ENCODE measurements at regions not wholly inside any gene's neighbourhood (a gene's known extent, or its start where the extent isn't known, plus 50 kb on each side); places are given as distances from the start of the nearest gene placed in this dataset.

DNA sequence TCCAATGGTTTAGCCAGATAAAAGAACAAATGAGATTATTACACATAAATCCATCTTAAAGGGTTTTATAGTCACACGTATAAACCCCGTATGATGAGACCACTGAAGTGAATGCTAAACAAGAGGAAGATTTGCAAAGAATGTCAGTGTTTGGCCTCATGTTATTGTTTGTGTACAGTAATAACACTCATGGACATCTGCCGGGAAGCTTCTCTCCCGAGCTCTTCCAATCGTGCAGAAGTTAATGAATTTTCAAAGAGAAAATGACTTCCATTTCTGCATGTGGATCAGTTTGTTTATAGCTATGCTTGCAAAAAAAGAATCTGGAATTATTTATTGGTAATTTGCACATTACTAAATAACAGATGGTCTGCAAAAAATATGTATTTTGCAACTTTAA is 88.5 kb upstream of the APCDD1 start:
- H3K27me3 ChIP-seq (ENCODE audit: control insufficient read depth, insufficient read depth, low read length) = no peaks in the 10 kb centered on the region
- H3K36me3 ChIP-seq (ENCODE audit: control insufficient read depth, low read depth, low read length) = no peaks in the 10 kb centered on the region
- no peak overlapping the region for H3K27ac ChIP-seq (ENCODE audit: low read length)
- H3K9me3 ChIP-seq (ENCODE audit: control insufficient read depth, low read depth, low read length) = no peaks in the 10 kb centered on the region
- H3K4me1 ChIP-seq (ENCODE audit: control insufficient read depth, low read depth, low read length) = peaks cover 3% of the 10 kb centered on the region
- no peak overlapping the region for H3K9ac ChIP-seq (ENCODE audit: low read length)
- H3K4me3 ChIP-seq (ENCODE audit: low read length) = no peak overlapping the region

DNA sequence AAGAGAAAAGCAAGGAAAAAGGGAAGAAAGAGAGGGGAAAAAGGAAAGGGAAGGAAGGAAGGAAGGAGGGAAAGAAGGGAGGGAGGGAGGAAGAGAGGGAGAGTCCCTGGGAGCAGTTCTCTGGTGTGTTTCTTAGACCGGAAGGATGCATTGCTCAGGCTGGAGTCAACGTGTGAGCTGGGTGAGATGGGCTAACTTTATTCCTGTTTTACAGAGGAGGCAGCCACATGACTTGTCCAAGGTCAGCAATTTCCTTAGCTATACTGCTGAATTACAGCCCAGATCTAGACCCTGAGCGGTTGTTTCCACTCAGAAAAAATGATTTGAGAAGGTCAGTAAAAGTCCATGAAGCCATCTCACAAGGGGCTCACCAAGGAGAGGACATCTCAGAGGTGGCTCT is 86.6 kb upstream of the APCDD1 start:
- Histone ChIP-seq H3K27me3 (ENCODE audit: control insufficient read depth, insufficient read depth, low read length) (no peaks in the 10 kb centered on the region), H3K27ac (ENCODE audit: low read length) (no peak overlapping the region), H3K4me3 (ENCODE audit: low read length) (no peak overlapping the region)

DNA sequence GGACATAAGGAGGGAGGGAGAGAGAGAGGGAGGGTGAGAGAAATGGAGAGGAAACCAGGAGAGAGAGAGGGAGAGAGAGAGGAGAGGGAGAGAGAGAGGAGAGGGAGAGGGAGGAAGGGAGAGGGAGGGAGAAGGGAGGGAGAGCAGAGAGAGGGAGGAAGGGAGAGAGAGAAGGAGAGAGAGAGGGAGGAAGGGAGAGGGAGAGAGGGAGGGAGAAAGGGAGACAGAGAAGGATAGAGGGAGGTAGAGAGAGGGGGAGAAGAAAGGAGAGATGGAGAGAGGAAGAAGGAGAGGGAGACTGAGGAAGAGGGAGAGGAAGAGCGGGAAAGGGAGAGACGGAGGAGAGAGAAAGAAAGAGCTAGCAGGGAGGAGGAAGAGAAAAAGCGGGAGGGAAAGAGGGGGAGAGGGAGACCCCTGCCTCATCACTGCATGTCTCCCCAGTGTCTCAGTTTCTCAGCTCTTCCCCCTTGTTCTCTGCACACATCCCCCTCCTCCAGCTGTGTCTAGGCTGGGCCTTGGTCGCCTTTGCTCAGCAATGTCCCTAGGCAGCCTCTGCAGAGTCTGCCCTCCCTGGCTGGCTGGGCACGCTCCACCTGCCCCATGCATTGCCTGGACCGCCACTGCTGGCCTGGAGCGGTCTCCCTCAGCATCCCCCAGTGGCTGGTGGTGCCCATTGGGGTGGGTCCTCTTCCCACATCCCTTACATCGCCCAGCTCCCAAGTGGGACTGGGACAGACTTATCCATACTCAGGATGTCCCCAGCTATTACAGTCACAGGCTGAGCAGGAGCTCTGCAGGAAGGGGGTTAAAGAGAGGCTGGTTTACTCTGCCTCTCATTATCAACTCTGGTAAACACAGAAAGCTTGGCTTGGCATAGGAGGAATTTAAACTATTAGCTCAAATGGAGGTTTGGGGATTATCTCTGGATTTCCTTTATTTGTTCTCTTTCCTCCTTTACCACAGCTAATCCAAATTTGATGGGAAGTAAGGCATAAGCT is 85.7 kb upstream of the APCDD1 start:
- H3K36me3 ChIP-seq (ENCODE audit: control insufficient read depth, low read depth, low read length) = no peaks in the 10 kb centered on the region
- peaks cover 10% of the 10 kb centered on the region for H3K4me1 ChIP-seq (ENCODE audit: control insufficient read depth, low read depth, low read length)
- no peak overlapping the region for H3K9ac ChIP-seq (ENCODE audit: low read length)
- H3K9me3 ChIP-seq (ENCODE audit: control insufficient read depth, low read depth, low read length) = no peaks in the 10 kb centered on the region
- no peak overlapping the region for H3K27ac ChIP-seq (ENCODE audit: low read length)
- H3K4me3 ChIP-seq (ENCODE audit: low read length) = no peak overlapping the region
- H3K27me3 ChIP-seq (ENCODE audit: control insufficient read depth, insufficient read depth, low read length) = no peaks in the 10 kb centered on the region

More for the DNA sequence above, 86.6 kb upstream of the APCDD1 start:
- Histone ChIP-seq H3K4me1 (ENCODE audit: control insufficient read depth, low read depth, low read length) (peaks cover 10% of the 10 kb centered on the region), H3K36me3 (ENCODE audit: control insufficient read depth, low read depth, low read length) (no peaks in the 10 kb centered on the region), H3K9ac (ENCODE audit: low read length) (no peak overlapping the region), H3K9me3 (ENCODE audit: control insufficient read depth, low read depth, low read length) (no peaks in the 10 kb centered on the region)

DNA sequence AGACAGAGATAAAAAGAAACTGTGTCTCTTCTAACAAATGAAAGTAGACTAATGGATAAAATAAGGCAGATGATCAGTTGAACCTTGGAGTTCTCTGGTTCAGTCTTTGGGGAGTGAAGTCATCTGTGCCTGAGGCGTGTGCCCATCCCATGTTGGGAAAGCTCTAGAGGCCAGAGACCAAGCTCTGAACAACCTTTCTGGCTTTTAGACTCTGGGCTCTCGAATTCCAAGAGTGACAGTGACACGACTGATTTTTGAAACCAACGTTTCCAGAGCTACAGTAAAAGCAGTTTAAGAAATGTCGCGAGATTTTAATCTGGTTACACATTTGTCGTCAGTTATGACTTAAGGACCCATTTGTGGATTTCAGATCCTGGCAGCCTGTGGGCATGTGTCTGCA is 83.7 kb upstream of the APCDD1 start:
- Histone ChIP-seq H3K4me3 (ENCODE audit: low read length) (no peak overlapping the region), H3K9me3 (ENCODE audit: control insufficient read depth, low read depth, low read length) (no peaks in the 10 kb centered on the region), H3K9ac (ENCODE audit: low read length) (no peak overlapping the region), H3K4me1 (ENCODE audit: control insufficient read depth, low read depth, low read length) (peaks cover 10% of the 10 kb centered on the region), H3K27ac (ENCODE audit: low read length) (no peak overlapping the region), H3K36me3 (ENCODE audit: control insufficient read depth, low read depth, low read length) (no peaks in the 10 kb centered on the region), H3K27me3 (ENCODE audit: control insufficient read depth, insufficient read depth, low read length) (no peaks in the 10 kb centered on the region)

DNA sequence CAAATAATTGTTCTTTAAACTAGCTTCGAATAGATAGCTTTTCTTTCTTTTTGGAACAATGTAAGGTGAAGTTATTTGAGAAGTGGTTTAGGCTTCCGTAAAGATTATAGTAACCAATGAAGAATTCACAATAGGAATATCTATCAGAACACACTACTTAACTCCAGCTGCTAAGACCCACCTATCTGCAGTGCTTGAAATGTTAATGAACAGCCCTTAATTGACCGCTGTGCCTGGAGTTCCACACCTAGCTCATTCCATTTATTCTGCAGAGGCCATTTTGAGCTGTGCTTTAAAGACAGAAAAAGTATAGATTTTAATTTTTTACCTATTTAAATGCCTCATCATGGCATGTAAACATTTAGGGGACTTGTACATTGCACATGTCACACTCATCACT is 83.3 kb upstream of the APCDD1 start:
- H3K36me3 ChIP-seq (ENCODE audit: control insufficient read depth, low read depth, low read length) = no peaks in the 10 kb centered on the region
- no peaks in the 10 kb centered on the region for H3K27me3 ChIP-seq (ENCODE audit: control insufficient read depth, insufficient read depth, low read length)
- H3K27ac ChIP-seq (ENCODE audit: low read length) = no peak overlapping the region
- no peaks in the 10 kb centered on the region for H3K9me3 ChIP-seq (ENCODE audit: control insufficient read depth, low read depth, low read length)
- no peak overlapping the region for H3K4me3 ChIP-seq (ENCODE audit: low read length)
- no peak overlapping the region for H3K9ac ChIP-seq (ENCODE audit: low read length)
- peaks cover 10% of the 10 kb centered on the region for H3K4me1 ChIP-seq (ENCODE audit: control insufficient read depth, low read depth, low read length)

DNA sequence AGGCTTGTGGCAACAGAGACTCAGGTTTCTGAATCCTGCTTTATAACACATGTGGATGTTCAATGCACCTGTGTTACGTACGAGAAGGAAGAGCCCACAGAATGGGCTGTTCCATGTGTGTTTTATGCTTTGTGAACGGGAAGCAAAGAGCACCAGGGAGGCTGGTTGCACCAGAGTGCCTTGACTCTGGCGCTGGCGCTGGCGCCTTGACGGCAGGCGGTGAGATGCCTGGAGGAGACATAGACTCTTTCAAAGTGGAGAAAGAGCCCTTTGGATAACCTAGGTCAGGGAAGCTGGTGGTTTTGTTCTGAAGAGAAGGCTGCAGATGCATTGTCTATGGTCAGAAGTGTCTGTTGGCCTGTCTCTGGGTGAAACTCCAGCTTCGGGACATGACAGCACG is 80.2 kb upstream of the APCDD1 start:
- no peak overlapping the region for H3K27ac ChIP-seq (ENCODE audit: low read length)

DNA sequence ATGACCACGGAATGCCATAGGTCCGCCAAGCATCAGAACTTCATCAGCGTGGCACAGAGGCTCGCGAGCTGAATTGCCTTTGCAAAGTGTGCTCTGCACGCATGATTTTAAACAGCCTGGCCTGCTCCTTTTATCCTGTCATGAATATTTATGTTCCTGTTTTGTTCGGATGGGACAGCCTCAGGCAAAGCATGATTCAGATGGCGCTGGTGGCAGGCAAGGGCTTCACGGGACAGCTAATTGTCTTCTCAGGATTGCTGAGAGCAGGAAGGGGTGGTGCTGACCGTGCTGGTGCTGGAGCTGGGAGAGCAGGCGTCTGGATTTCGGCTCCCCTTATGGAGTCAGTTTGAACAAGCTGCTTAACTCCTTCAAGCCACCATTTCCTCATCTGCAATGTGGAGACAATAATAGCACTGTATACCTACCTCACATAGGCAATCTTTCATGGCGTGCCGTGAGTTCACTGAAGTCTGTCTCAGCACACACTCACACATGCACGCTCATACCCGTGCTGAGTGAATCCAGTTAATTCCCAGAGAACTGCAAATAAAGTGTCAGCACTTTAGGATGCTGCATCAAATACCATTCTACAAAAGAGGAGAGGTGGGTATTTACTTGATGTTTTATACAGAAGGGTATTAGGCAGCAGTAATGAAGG is 79.7 kb upstream of the APCDD1 start:
- Histone ChIP-seq H3K9ac (ENCODE audit: low read length) (no peak overlapping the region), H3K27me3 (ENCODE audit: control insufficient read depth, insufficient read depth, low read length) (no peaks in the 10 kb centered on the region), H3K4me1 (ENCODE audit: control insufficient read depth, low read depth, low read length) (peaks cover 17% of the 10 kb centered on the region), H3K4me3 (ENCODE audit: low read length) (no peak overlapping the region), H3K27ac (ENCODE audit: low read length) (no peak overlapping the region), H3K36me3 (ENCODE audit: control insufficient read depth, low read depth, low read length) (no peaks in the 10 kb centered on the region), H3K9me3 (ENCODE audit: control insufficient read depth, low read depth, low read length) (no peaks in the 10 kb centered on the region)

More for the DNA sequence above, 80.2 kb upstream of the APCDD1 start:
- no peak overlapping the region for H3K9ac ChIP-seq (ENCODE audit: low read length)
- H3K36me3 ChIP-seq (ENCODE audit: control insufficient read depth, low read depth, low read length) = no peaks in the 10 kb centered on the region
- no peaks in the 10 kb centered on the region for H3K9me3 ChIP-seq (ENCODE audit: control insufficient read depth, low read depth, low read length)
- H3K4me3 ChIP-seq (ENCODE audit: low read length) = no peak overlapping the region
- H3K4me1 ChIP-seq (ENCODE audit: control insufficient read depth, low read depth, low read length) = peaks cover 13% of the 10 kb centered on the region
- no peaks in the 10 kb centered on the region for H3K27me3 ChIP-seq (ENCODE audit: control insufficient read depth, insufficient read depth, low read length)

DNA sequence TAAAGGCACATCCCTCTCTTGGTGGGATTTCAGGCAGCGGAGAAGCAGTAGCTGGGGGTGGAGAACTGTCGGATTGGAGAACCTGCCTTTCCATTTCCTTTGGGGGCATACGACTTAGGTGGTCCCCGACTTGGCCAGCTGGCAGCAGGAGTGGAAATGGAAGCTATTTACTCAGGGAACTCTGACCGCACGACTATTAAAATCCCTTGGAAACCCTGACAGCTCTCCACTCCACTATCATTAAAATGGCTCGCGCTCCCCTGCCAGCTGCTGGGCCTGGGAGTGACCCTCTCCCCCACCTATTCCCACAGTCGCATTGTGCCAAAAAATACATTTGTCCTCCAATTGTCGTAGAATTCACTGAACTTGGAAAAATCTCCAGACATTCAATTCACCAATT is 77.7 kb upstream of the APCDD1 start:
- Histone ChIP-seq H3K9me3 (ENCODE audit: control insufficient read depth, low read depth, low read length) (no peaks in the 10 kb centered on the region), H3K4me1 (ENCODE audit: control insufficient read depth, low read depth, low read length) (peaks cover 7% of the 10 kb centered on the region), H3K27me3 (ENCODE audit: control insufficient read depth, insufficient read depth, low read length) (no peaks in the 10 kb centered on the region), H3K9ac (ENCODE audit: low read length) (no peak overlapping the region), H3K36me3 (ENCODE audit: control insufficient read depth, low read depth, low read length) (no peaks in the 10 kb centered on the region), H3K27ac (ENCODE audit: low read length) (no peak overlapping the region), H3K4me3 (ENCODE audit: low read length) (no peak overlapping the region)

DNA sequence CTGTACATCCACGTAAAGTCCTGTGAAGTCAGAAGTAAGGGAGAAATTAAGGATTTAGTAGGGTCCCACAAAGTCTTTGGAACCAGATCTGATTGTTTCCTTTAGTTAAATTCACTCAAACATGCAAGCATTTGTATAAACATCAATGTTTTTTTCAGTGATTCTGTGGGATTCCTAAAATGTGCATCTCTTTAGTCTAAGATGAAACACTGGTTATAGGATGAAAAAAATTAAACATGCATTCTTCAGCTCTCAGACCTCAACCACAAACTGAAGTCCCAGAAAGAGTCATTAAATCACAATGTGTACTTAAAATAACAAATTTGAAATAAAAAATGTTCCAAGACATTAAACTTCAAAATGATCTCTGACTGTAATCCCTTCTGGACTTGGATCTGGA is 76.5 kb upstream of the APCDD1 start:
- peaks cover 7% of the 10 kb centered on the region for H3K4me1 ChIP-seq (ENCODE audit: control insufficient read depth, low read depth, low read length)
- no peaks in the 10 kb centered on the region for H3K9me3 ChIP-seq (ENCODE audit: control insufficient read depth, low read depth, low read length)
- H3K4me3 ChIP-seq (ENCODE audit: low read length) = no peak overlapping the region
- H3K27ac ChIP-seq (ENCODE audit: low read length) = no peak overlapping the region
- no peak overlapping the region for H3K9ac ChIP-seq (ENCODE audit: low read length)
- H3K27me3 ChIP-seq (ENCODE audit: control insufficient read depth, insufficient read depth, low read length) = no peaks in the 10 kb centered on the region
- H3K36me3 ChIP-seq (ENCODE audit: control insufficient read depth, low read depth, low read length) = no peaks in the 10 kb centered on the region

DNA sequence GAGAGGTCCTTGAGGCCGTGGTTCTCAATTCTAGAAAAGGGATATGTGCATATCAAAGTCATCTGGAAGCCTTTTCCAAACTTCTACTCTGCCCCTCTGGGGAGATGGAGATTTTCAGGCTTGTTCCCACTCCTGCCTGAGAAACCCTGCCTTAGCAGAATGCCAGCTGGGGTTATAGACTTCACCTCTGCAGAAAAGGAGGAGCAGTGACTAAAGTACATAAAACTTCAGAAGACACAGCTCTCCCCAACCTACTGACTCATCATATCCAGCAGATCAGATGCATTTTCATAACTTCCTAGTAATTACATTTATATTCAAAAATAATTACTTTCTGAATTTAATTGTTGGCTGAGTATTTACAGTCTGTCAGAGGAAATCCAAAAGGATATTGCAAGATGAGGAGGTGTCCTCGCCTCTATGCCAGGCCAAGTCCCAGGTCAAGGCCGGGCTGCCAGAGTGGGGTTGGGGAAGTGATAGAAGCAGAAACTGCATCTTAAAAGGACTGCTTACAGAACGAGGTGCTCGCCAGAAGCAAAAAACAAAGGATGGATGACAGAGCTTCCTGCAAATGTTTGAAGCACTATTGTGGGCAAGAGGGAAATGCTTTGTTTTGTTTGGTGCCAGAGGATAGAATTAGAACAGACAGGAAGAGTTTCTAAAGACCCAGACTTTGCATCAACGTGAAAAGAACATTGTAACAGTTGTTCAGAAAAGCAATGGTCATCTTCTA is 75.6 kb upstream of the APCDD1 start:
- H3K27ac ChIP-seq (ENCODE audit: low read length) = no peak overlapping the region
- H3K4me1 ChIP-seq (ENCODE audit: control insufficient read depth, low read depth, low read length) = peaks cover 7% of the 10 kb centered on the region
- no peaks in the 10 kb centered on the region for H3K27me3 ChIP-seq (ENCODE audit: control insufficient read depth, insufficient read depth, low read length)
- H3K4me3 ChIP-seq (ENCODE audit: low read length) = no peak overlapping the region
- H3K9me3 ChIP-seq (ENCODE audit: control insufficient read depth, low read depth, low read length) = no peaks in the 10 kb centered on the region
- no peak overlapping the region for H3K9ac ChIP-seq (ENCODE audit: low read length)
- H3K36me3 ChIP-seq (ENCODE audit: control insufficient read depth, low read depth, low read length) = no peaks in the 10 kb centered on the region

DNA sequence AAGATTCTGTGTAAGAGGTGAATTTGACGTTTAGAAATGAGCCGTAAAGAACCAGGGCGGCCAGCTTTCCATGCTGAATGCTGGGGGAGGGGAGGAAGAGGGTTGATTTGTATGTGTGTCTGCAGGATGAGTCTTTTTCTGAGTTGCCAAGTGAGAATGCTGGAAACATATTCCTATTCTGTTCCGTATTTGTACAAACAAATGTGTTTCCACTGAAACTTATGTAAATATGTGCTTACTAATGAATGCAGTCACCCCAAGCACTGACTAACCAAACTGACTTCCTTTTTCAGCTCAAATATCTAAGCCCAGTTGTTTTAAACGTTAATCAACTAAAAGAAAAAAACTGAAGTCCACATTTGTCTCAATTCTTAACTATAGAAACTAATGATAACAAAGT is 74.9 kb upstream of the APCDD1 start:
- Histone ChIP-seq H3K36me3 (ENCODE audit: control insufficient read depth, low read depth, low read length) (no peaks in the 10 kb centered on the region), H3K9ac (ENCODE audit: low read length) (no peak overlapping the region), H3K27me3 (ENCODE audit: control insufficient read depth, insufficient read depth, low read length) (no peaks in the 10 kb centered on the region), H3K9me3 (ENCODE audit: control insufficient read depth, low read depth, low read length) (no peaks in the 10 kb centered on the region), H3K4me1 (ENCODE audit: control insufficient read depth, low read depth, low read length) (peaks cover 7% of the 10 kb centered on the region), H3K27ac (ENCODE audit: low read length) (no peak overlapping the region), H3K4me3 (ENCODE audit: low read length) (no peak overlapping the region)

Data from iPS-18a (cell line).